DND-41 (cell line): ENCODE measurements at regions not wholly inside any gene's neighbourhood (a gene's known extent, or its start where the extent isn't known, plus 50 kb on each side); places are given as distances from the start of the nearest gene placed in this dataset.

Experiments
- EZH2 ChIP-seq: IDR thresholded peaks from 3 replicates; pipeline ENCODE4 v1.6.1; 2012; ENCODE audit warnings: borderline replicate concordance, low read depth, mild to moderate bottlenecking, moderate library complexity, low read length, inconsistent platforms; ENCODE audit not compliant: severe bottlenecking
- TF ChIP-seq, protein P1 (sequence below): IDR thresholded peaks from 2 replicates; pipeline ENCODE4 v1.5.1; 2012; ENCODE audit warnings: borderline replicate concordance, low read length, moderate library complexity, mild to moderate bottlenecking; ENCODE audit not compliant: poor library complexity, severe bottlenecking; ENCODE audit errors: extremely low read depth

DNA sequence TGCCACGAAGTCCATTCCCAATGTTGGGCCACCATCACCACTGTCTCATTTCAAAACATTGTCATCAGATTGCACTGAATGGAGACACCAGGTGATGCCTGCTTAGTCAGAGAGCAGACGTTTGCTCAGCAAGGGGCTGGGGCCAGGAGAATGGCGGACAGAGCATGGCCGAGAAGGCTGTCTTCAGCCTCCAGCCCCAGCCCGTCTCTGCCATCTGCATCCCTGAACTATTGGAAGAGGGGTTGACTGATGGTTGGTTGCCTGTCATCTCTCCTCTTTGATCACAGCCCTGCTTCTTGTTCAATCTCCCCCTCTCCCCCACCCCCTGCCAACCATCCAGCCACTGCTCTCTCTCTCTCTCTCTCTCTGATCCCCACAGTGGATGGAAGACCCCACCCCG, 140.9 kb downstream of the SHOX start:
- TF ChIP-seq, protein P1, sequence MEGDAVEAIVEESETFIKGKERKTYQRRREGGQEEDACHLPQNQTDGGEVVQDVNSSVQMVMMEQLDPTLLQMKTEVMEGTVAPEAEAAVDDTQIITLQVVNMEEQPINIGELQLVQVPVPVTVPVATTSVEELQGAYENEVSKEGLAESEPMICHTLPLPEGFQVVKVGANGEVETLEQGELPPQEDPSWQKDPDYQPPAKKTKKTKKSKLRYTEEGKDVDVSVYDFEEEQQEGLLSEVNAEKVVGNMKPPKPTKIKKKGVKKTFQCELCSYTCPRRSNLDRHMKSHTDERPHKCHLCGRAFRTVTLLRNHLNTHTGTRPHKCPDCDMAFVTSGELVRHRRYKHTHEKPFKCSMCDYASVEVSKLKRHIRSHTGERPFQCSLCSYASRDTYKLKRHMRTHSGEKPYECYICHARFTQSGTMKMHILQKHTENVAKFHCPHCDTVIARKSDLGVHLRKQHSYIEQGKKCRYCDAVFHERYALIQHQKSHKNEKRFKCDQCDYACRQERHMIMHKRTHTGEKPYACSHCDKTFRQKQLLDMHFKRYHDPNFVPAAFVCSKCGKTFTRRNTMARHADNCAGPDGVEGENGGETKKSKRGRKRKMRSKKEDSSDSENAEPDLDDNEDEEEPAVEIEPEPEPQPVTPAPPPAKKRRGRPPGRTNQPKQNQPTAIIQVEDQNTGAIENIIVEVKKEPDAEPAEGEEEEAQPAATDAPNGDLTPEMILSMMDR, result no peak
- TF ChIP-seq EZH2, result no peak
